Stimulated activated CD8-positive, alpha-beta memory T cell treated with anti-CD3 and anti-CD28 coated beads, Interleukin-15, amount 100 ng/mL, for 4 hours (primary cell): ENCODE measurements at regions not wholly inside any gene's neighbourhood (a gene's known extent, or its start where the extent isn't known, plus 50 kb on each side); places are given as distances from the start of the nearest gene placed in this dataset.
"Not testable (repeated sequence)": the region's sequence is repeated elsewhere in the genome, so short reads cannot be mapped to it uniquely, and the experiment has no call there.

ENCODE experiments used
- DNase-seq, 2 donors: peaks; one replicate each; pipeline ENCODE4 v3.0.0-alpha.2; 2020; ENCODE audit warnings: low read depth in 2 of 2

GRCh38 chr2:234157817-234158588, 107.5 kb downstream of the SPP2 start:
- no peak for DNase-seq

- no peak for DNase-seq
These were observed 105.8 kb downstream of the SPP2 start for GRCh38 chr2:234156326-234156725.

GRCh38 chr2:234152835-234153234, 102.3 kb downstream of the SPP2 start:
- not testable (repeated sequence) for DNase-seq

- no peak for DNase-seq
These were observed 96.9 kb downstream of the SPP2 start for GRCh38 chr2:234147335-234147861.

- DNase-seq: no peak
These were observed 95.8 kb downstream of the SPP2 start for GRCh38 chr2:234146087-234146826.

- DNase-seq: no peak
These were observed 95.0 kb downstream of the SPP2 start for GRCh38 chr2:234145511-234145910.

- no peak for DNase-seq
These were observed 94.6 kb downstream of the SPP2 start for GRCh38 chr2:234145057-234145456.

GRCh38 chr2:234143896-234144295, 93.4 kb downstream of the SPP2 start:
- DNase-seq: no peak

GRCh38 chr2:234142530-234142929, 92.0 kb downstream of the SPP2 start:
- DNase-seq: no peak

GRCh38 chr2:234139755-234140154, 89.3 kb downstream of the SPP2 start:
- DNase-seq: no peak

- no peak for DNase-seq
These were observed 88.3 kb downstream of the SPP2 start for GRCh38 chr2:234138836-234139235.

- DNase-seq: no peak
These were observed 87.0 kb downstream of the SPP2 start for GRCh38 chr2:234137400-234138014.

GRCh38 chr2:234136461-234136860, 86.0 kb downstream of the SPP2 start:
- DNase-seq: no peak

- peak; percentile 10 to 16 for DNase-seq
These were observed 85.3 kb downstream of the SPP2 start for GRCh38 chr2:234135750-234136221.

GRCh38 chr2:234134496-234134895, 84.0 kb downstream of the SPP2 start:
- no peak for DNase-seq

GRCh38 chr2:234133004-234133403, 82.5 kb downstream of the SPP2 start:
- no peak for DNase-seq

- no peak for DNase-seq
These were observed 80.3 kb downstream of the SPP2 start for GRCh38 chr2:234130777-234131181.

GRCh38 chr2:234128606-234129005, 78.1 kb downstream of the SPP2 start:
- DNase-seq: no peak
